OCI-LY1 (cell line): ENCODE measurements at regions not wholly inside any gene's neighbourhood (a gene's known extent, or its start where the extent isn't known, plus 50 kb on each side); places are given as distances from the start of the nearest gene placed in this dataset.

Experiments
- CTCF ChIP-seq: fragments of 200-600 bp; sonication (generic), shearing (Covaris generic); IDR thresholded peaks from 2 replicates; pipeline ENCODE4 v1.5.1; 2017; ENCODE audit warnings: mild to moderate bottlenecking, antibody characterized with exemption, low read length, moderate library complexity, mixed read lengths
- EZH2 ChIP-seq: fragments of 200-600 bp; sonication (generic), shearing (Covaris generic); IDR thresholded peaks from 2 replicates; pipeline ENCODE4 v1.8.0; 2017; ENCODE audit warnings: borderline replicate concordance, mixed run types, mild to moderate bottlenecking, antibody characterized with exemption, low read length, moderate library complexity, mixed read lengths

DNA sequence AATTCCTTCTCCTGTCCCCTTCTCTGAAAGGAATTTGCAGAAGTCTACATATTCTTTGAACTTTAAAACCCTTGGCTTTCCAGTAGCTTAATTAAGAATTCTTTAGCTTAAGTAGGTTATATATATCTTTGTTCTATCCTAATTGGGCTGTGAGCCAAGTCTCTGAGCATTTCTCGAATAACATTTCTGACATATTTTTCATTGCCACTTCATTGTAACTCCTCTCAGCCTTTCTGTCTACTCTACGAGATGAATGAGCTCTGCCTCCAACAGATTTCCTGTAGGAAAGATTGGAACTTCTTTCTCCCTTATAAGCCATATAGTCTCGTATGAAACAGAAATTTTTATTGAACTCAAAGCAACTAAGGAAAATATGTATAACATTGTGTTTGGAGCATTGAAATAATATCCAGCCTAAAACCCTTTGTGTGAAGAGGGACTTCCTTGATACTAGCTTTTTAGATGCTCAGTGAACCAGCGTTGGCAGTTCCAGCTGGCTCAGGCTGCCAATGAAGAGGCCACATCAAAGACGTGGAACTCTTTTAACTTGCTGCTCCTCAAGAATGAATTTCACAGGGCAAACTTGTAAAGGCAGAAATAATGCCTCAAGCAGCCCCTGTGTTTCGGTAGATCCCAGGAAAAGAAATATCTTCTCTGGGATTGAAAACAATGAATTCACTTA, 87.7 kb upstream of the NOX3 start:
- TF ChIP-seq CTCF (no peak), EZH2 (no peak)
